Fibroblast of the aortic adventitia (primary cell): ENCODE measurements at regions not wholly inside any gene's neighbourhood (a gene's known extent, or its start where the extent isn't known, plus 50 kb on each side); places are given as distances from the start of the nearest gene placed in this dataset.

Experiments used
- DNase-seq: peaks from one replicate; pipeline ENCODE4 v3.0.0-alpha.2; 2010; ENCODE audit warnings: low read depth
- H3K4me3 ChIP-seq: 2 replicates; pipeline ENCODE4 v1.5.1; 2011; ENCODE audit warnings: low read depth, mild to moderate bottlenecking, control low read depth, low read length, moderate library complexity
- CTCF ChIP-seq: IDR thresholded peaks from 2 replicates; pipeline ENCODE4 v1.5.1; 2011; ENCODE audit warnings: mild to moderate bottlenecking, low read length, control low read depth, inconsistent platforms; ENCODE audit not compliant: insufficient read depth

GRCh38 chr11:69975822-69976221 is 102.3 kb upstream of the ANO1 start:
- H3K4me3 ChIP-seq: no peak overlapping the region
- DNase-seq: no peak
- no peak for TF ChIP-seq CTCF

DNA sequence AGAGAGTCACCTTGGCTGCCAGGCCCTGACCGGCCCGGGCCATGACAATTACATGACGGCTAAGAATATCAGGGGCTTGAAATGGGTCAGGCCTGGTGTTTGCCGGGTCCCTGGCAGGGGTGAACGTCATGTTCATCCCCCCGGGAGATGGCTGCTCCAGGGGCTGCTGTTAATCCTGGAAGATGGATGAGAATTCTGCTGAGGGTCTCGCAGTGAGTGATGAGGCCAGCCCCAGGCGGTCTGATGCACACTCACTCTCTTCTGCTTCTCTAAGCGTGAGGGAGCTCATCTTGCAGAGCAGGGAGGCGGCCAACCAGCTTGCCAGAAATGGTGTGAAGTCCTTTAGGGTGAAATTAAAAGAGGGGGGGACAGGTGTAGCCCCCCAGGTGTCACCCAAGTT is 101.3 kb upstream of the ANO1 start:
- no peak overlapping the region for H3K4me3 ChIP-seq
- DNase-seq: no peak
- TF ChIP-seq CTCF: no peak

- DNase-seq: no peak
- H3K4me3 ChIP-seq: no peak overlapping the region
- TF ChIP-seq CTCF: no peak
Observed at GRCh38 chr11:69977951-69978350, 100.2 kb upstream of the ANO1 start.

DNA sequence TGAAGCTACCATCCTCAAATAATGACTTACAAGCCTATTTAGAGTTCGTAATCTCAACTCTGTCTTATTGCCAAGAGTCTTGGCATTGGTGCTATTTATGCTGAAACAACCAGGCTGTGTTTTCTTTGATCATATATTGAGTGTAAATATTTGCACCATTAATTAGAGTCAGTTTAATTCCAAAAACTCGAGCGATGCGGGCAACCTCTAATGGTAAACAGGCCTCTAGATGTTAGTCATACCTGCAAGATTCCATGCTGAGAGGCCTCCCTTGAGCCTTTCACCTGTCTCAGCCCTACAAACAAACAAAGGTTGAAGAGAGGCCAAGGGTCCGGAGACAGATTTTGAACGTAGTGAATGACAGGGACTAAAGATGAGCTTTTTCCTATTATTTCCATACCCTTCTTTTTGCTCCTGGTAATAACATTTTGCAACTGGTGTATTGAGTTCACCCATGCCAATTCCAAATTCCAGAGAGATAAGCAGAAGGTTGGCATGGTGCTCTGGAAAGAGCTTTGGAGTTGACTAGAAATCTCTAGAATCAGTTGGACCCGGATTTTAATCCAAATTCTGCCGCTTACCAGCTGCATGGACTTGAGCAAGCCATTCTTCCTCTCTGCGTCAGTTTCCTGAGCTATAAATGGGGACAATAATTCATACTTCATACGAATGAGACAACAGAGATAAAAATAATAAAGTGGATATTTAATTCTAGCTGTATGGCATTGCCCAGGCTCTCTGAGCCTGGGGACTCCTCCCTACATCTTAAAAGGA is 99.1 kb upstream of the ANO1 start:
- peak; percentile 23 for DNase-seq
- no peak overlapping the region for H3K4me3 ChIP-seq
- TF ChIP-seq CTCF: no peak

- DNase-seq: no peak
- no peak overlapping the region for H3K4me3 ChIP-seq
- no peak for TF ChIP-seq CTCF
Observed at GRCh38 chr11:69979632-69980031, 98.5 kb upstream of the ANO1 start.

DNA sequence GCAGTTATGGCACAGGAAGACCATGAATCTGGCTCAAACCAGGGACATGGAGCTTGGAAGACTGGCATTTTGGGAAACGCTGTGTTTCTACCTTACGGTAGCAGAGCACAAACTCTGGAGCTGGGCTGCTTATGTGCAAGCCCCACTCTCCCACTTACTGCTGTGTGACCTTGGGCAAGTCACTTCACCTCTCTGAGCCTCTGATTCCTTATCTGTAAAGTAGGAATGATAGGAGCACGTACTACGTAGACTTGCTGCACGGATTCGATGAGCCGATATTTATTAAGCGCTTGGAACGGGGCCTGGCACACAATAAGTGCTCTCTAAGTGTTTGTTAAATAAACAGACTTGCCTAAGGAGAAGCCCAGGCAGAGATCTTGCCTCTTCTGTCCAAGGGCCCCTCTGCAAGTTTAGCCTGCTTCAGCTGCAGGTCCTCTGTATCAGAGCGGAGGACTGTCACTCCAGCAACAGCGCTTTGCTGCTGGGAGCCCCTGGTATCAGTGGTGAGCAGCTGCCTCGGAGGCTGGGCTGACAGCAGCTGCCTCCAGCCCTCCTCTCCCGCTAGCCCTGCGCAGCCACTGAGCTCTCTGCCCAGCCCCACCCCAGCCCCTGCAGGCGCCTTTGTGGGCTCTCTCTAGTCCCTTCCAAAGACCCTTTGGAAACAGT is 96.9 kb upstream of the ANO1 start:
- no peak overlapping the region for H3K4me3 ChIP-seq
- no peak for TF ChIP-seq CTCF
- DNase-seq: no peak
